ENCODE measurements at regions not wholly inside any gene's neighbourhood (a gene's known extent, or its start where the extent isn't known, plus 50 kb on each side); places are given as distances from the start of the nearest gene placed in this dataset.

GRCh38 chr2:3098231-3098630, 279.4 kb downstream of the EIPR1 start:
- Mint-ChIP-seq H3K9me3 (no peaks in the 10 kb centered on the region), H3K27me3 (peaks cover 5% of the 10 kb centered on the region), H3K27ac (no peak overlapping the region), H3K36me3 (ENCODE audit: low read depth) (no peaks in the 10 kb centered on the region), H3K4me1 (no peaks in the 10 kb centered on the region), H3K4me3 (no peak overlapping the region)
- no peak for ATAC-seq (replicated peaks)

DNA sequence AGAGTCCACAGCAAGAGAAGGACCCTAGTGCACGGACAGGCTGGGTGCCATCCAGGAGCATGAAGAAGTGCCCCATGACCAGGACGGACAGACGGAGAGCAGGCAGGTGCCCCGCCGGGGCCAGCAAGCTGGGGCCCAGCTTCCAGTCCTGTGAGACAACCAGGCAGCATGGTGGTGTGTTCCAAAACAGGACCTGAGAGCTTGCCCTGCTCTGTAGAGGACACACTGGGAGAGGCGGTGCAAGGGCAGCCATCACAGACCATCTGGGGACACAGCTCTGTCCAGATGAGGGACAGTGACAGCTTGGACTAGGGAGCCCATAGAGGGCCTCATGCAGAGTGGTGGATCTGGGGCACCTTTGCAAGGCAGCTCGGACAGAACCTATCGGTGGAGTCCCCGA, 279.8 kb downstream of the EIPR1 start:
- H3K4me3 Mint-ChIP-seq = no peak overlapping the region
- no peaks in the 10 kb centered on the region for H3K36me3 Mint-ChIP-seq (ENCODE audit: low read depth)
- no peak for ATAC-seq (replicated peaks)
- no peaks in the 10 kb centered on the region for H3K4me1 Mint-ChIP-seq
- H3K27ac Mint-ChIP-seq = no peak overlapping the region
- peaks cover 5% of the 10 kb centered on the region for H3K27me3 Mint-ChIP-seq
- H3K9me3 Mint-ChIP-seq = no peaks in the 10 kb centered on the region

- Mint-ChIP-seq H3K27me3 (peaks cover 8% of the 10 kb centered on the region), H3K9me3 (no peaks in the 10 kb centered on the region), H3K36me3 (ENCODE audit: low read depth) (no peaks in the 10 kb centered on the region), H3K4me3 (no peak overlapping the region), H3K4me1 (no peaks in the 10 kb centered on the region), H3K27ac (no peak overlapping the region)
- ATAC-seq (replicated peaks) = no peak
Observed at GRCh38 chr2:3094999-3095958, 282.3 kb downstream of the EIPR1 start.

GRCh38 chr2:3094318-3094717, 283.3 kb downstream of the EIPR1 start:
- peaks cover 8% of the 10 kb centered on the region for H3K27me3 Mint-ChIP-seq
- no peak overlapping the region for H3K4me3 Mint-ChIP-seq
- no peak overlapping the region for H3K27ac Mint-ChIP-seq
- H3K36me3 Mint-ChIP-seq (ENCODE audit: low read depth) = no peaks in the 10 kb centered on the region
- no peaks in the 10 kb centered on the region for H3K4me1 Mint-ChIP-seq
- no peaks in the 10 kb centered on the region for H3K9me3 Mint-ChIP-seq
- ATAC-seq (replicated peaks) = no peak

DNA sequence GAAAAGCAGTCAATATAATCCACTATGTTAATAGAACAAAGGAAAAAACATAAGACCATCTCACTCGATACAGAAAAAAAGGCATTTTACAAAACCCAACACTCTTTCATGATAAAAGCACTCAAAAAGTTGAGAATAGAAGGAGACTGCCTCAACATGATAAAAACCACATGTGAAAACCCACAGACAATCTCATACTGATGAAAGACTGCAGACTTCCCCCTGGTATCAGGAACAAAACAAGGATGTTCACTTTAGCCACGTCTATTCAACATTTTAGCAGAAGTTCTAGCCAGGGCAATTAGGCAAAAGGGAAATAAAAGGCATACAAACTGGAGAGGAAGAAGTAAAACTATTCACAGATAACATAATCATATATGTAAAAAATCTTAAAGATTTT, 285.9 kb downstream of the EIPR1 start:
- H3K4me3 Mint-ChIP-seq = no peak overlapping the region

DNA sequence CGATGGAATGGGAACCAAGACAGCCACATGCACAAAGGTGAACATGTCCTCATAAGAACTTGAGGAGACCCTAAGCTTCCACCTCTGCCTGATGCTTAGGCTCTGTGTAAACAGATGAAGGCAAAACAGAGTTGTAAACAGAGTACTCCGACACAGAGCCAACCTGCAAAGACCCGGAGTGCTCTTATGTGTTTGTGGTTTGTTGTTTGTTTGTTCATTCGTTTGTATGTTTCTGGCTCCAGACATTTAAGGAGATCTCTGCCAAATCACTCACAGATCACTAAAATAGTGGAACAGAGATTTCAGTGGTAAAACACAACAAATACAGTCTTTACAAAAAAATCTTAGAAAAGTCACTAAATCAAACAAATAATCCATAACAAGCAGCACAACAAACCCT, 294.9 kb downstream of the EIPR1 start:
- H3K4me1 Mint-ChIP-seq = no peaks in the 10 kb centered on the region
- H3K27me3 Mint-ChIP-seq = peaks cover 17% of the 10 kb centered on the region
- no peak for ATAC-seq (replicated peaks)
- H3K27ac Mint-ChIP-seq = no peak overlapping the region
- peaks cover 7% of the 10 kb centered on the region for H3K9me3 Mint-ChIP-seq
- H3K36me3 Mint-ChIP-seq (ENCODE audit: low read depth) = no peaks in the 10 kb centered on the region
- H3K4me3 Mint-ChIP-seq = no peak overlapping the region

More for the DNA sequence above, 285.9 kb downstream of the EIPR1 start:
- H3K4me1 Mint-ChIP-seq = no peaks in the 10 kb centered on the region
- peaks cover 6% of the 10 kb centered on the region for H3K9me3 Mint-ChIP-seq
- no peaks in the 10 kb centered on the region for H3K36me3 Mint-ChIP-seq (ENCODE audit: low read depth)
- ATAC-seq (replicated peaks) = no peak
- H3K27ac Mint-ChIP-seq = no peak overlapping the region
- peaks cover 5% of the 10 kb centered on the region for H3K27me3 Mint-ChIP-seq

GRCh38 chr2:3079959-3080948, 297.4 kb downstream of the EIPR1 start:
- H3K9me3 Mint-ChIP-seq = peaks cover 4% of the 10 kb centered on the region
- no peak overlapping the region for H3K4me3 Mint-ChIP-seq
- no peak for ATAC-seq (replicated peaks)

DNA sequence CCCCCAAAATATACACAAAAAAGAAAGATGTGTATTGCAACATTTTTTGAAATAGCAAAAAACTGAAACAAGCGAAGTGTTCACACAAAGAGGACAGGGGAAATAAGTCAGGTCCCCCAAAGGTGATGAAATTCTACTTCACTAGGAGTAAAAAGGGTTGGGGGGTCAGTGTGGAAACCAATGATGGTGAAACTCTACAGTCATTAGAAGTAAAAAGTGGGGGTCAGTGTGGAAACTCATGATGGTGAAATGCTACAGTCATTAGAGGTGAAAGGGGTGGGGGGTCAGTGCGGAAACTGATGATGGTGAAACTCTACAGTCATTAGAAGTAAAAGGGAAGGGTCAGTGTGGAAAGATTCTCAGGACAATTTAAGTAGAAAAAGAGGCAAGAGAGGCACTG, 298.2 kb downstream of the EIPR1 start:
- H3K36me3 Mint-ChIP-seq (ENCODE audit: low read depth) = no peaks in the 10 kb centered on the region
- ATAC-seq (replicated peaks) = no peak
- no peak overlapping the region for H3K4me3 Mint-ChIP-seq
- H3K9me3 Mint-ChIP-seq = peaks cover 3% of the 10 kb centered on the region
- no peaks in the 10 kb centered on the region for H3K4me1 Mint-ChIP-seq
- no peak overlapping the region for H3K27ac Mint-ChIP-seq
- H3K27me3 Mint-ChIP-seq = peaks cover 17% of the 10 kb centered on the region

More at GRCh38 chr2:3079959-3080948, 297.4 kb downstream of the EIPR1 start:
- Mint-ChIP-seq H3K36me3 (ENCODE audit: low read depth) (no peaks in the 10 kb centered on the region), H3K27me3 (peaks cover 17% of the 10 kb centered on the region), H3K4me1 (no peaks in the 10 kb centered on the region), H3K27ac (no peak overlapping the region)

- no peak overlapping the region for H3K27ac Mint-ChIP-seq
- H3K36me3 Mint-ChIP-seq (ENCODE audit: low read depth) = no peaks in the 10 kb centered on the region
- no peak overlapping the region for H3K4me3 Mint-ChIP-seq
- peaks cover 3% of the 10 kb centered on the region for H3K9me3 Mint-ChIP-seq
- H3K27me3 Mint-ChIP-seq = peaks cover 17% of the 10 kb centered on the region
- H3K4me1 Mint-ChIP-seq = no peaks in the 10 kb centered on the region
- ATAC-seq (replicated peaks) = no peak
Observed at GRCh38 chr2:3078684-3079083, 298.9 kb downstream of the EIPR1 start.

- Mint-ChIP-seq H3K4me1 (no peaks in the 10 kb centered on the region), H3K27me3 (peaks cover 12% of the 10 kb centered on the region), H3K4me3 (no peak overlapping the region), H3K9me3 (no peaks in the 10 kb centered on the region), H3K27ac (no peak overlapping the region), H3K36me3 (ENCODE audit: low read depth) (no peaks in the 10 kb centered on the region)
- no peak for ATAC-seq (replicated peaks)
Observed at GRCh38 chr2:3076848-3077642, 300.6 kb downstream of the EIPR1 start.

DNA sequence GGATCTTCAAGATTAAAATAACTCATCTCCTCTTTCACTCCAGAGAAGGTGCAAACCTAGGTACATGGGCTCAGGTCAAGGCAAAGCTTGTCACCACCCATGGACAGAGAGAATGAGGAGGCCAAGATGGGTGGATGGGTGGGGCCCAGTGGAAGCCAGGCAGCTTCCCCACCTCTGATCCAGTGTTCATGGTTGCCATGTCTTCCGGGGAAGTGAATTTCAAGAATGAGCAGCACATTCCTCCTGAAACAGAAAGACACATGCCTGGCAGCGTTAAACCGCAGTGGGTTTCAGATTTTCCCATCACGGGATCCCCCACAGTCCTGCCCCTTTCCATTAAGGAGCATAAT, 301.7 kb downstream of the EIPR1 start:
- H3K36me3 Mint-ChIP-seq (ENCODE audit: low read depth) = no peaks in the 10 kb centered on the region
- no peak overlapping the region for H3K27ac Mint-ChIP-seq
- no peak overlapping the region for H3K4me3 Mint-ChIP-seq
- ATAC-seq (replicated peaks) = no peak
- peaks cover 10% of the 10 kb centered on the region for H3K27me3 Mint-ChIP-seq
- no peaks in the 10 kb centered on the region for H3K9me3 Mint-ChIP-seq
- H3K4me1 Mint-ChIP-seq = no peaks in the 10 kb centered on the region

DNA sequence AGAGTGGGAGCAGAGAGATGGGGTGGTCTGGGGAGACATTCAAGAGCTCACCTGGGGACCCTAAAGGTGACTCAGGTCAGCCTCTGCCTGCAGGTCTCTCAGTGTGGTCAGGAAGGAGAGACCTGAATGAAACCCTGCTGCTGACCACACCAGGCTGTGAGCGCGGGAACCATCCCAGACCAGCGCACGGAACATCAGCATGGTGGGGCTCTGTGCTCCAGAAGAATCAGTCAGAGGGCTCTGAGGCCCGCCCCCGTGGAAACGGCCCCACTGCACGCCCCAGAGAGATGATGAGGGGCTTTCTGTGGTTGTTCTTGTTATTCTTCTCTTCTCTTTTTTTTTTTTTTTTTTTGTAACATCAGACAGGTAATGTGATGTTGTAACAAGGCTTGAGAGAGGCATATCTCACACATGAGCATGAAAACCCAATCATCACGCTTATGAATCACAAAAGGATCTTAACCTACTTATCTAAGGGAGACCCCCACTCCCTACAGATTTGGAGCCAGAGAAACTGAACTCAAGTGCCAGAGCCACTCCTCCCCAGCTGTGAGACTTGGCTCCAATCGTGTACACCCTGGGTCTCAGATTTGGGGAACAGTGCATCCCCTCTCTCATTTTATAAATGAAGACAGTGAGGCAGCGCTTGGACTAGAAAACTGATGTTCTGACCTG, 302.2 kb downstream of the EIPR1 start:
- no peak for ATAC-seq (replicated peaks)
- no peaks in the 10 kb centered on the region for H3K4me1 Mint-ChIP-seq
- H3K27me3 Mint-ChIP-seq = peaks cover 5% of the 10 kb centered on the region
- H3K9me3 Mint-ChIP-seq = no peaks in the 10 kb centered on the region
- H3K4me3 Mint-ChIP-seq = no peak overlapping the region
- no peaks in the 10 kb centered on the region for H3K36me3 Mint-ChIP-seq (ENCODE audit: low read depth)
- H3K27ac Mint-ChIP-seq = no peak overlapping the region

GRCh38 chr2:3073704-3074103, 303.9 kb downstream of the EIPR1 start:
- Mint-ChIP-seq H3K27me3 (peaks cover 3% of the 10 kb centered on the region), H3K9me3 (no peaks in the 10 kb centered on the region), H3K4me3 (no peak overlapping the region), H3K27ac (no peak overlapping the region), H3K36me3 (ENCODE audit: low read depth) (no peaks in the 10 kb centered on the region), H3K4me1 (no peaks in the 10 kb centered on the region)
- ATAC-seq (replicated peaks) = no peak

Measured in activated T-helper 17 cell treated with anti-CD3 and anti-CD28 coated beads, Interleukin-2, amount 50 U/mL, for 72 hours (primary cell).